Right lobe of liver (tissue), 4 donors: ENCODE measurements at regions not wholly inside any gene's neighbourhood (a gene's known extent, or its start where the extent isn't known, plus 50 kb on each side); places are given as distances from the start of the nearest gene placed in this dataset.

Experiments used
- POLR2A ChIP-seq: fragments of 450-650 bp; IDR thresholded peaks from one replicate; pipeline ENCODE4 v1.6.1; 2017; ENCODE audit warnings: antibody characterized with exemption, mild to moderate bottlenecking
- TF ChIP-seq, protein P1 (sequence below), 4 donors: fragments of 200-600 bp in 3 of 4; fragments of 450-650 bp in 1 of 4; IDR thresholded peaks; one replicate each; pipeline versions ENCODE4 v1.5.1 to v1.8.0; 2016 to 2022; ENCODE audit warnings: antibody characterized with exemption in 4 of 4, mild to moderate bottlenecking in 2 of 4
- donor health status: DM: no; HTN: no; CAD: no.
- donor health status: DM: no; HTN: no; CAD: no.
- donor health status: DM: no; HTN: yes; CAD: no.

DNA sequence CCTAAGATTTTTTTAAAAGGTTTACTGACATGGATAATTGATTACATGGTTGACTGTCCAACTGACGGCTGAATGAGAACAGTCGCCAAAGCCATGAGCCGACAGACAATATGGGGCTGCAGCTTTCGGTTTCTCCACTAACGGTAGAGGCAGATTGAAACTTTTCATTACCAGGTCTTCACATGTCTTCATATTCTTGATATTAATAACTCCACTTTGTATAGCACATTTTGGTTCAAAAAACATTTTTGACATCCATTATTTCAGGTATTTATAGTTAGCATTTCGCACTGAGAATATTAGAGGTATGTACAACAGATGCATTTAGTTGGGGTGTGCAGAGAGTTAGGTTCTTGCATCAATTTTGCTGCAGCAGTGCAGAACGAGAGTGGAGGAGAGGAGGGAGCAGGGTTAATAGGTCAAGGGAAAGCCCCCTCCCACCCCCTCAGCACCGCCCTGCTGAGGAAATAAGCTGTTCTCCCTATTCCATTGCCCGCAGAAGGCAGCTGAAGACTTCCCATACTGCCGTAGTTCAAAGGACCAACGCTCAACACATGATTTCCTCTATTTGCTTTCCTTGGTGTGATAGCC, 73.6 kb upstream of the ADTRP start:
- TF ChIP-seq, protein P1, sequence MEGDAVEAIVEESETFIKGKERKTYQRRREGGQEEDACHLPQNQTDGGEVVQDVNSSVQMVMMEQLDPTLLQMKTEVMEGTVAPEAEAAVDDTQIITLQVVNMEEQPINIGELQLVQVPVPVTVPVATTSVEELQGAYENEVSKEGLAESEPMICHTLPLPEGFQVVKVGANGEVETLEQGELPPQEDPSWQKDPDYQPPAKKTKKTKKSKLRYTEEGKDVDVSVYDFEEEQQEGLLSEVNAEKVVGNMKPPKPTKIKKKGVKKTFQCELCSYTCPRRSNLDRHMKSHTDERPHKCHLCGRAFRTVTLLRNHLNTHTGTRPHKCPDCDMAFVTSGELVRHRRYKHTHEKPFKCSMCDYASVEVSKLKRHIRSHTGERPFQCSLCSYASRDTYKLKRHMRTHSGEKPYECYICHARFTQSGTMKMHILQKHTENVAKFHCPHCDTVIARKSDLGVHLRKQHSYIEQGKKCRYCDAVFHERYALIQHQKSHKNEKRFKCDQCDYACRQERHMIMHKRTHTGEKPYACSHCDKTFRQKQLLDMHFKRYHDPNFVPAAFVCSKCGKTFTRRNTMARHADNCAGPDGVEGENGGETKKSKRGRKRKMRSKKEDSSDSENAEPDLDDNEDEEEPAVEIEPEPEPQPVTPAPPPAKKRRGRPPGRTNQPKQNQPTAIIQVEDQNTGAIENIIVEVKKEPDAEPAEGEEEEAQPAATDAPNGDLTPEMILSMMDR (IDR thresholded peaks at IDR 0.05), result no peak
- TF ChIP-seq POLR2A, result no peak
